H9 (cell line): ENCODE measurements at regions not wholly inside any gene's neighbourhood (a gene's known extent, or its start where the extent isn't known, plus 50 kb on each side); places are given as distances from the start of the nearest gene placed in this dataset.

Experiments used
- DNase-seq: peaks from one replicate; pipeline ENCODE4 v3.0.0-alpha.2; 2017
- H2AFZ ChIP-seq: one replicate; pipeline ENCODE4 v1.6.1; 2013; ENCODE audit warnings: mild to moderate bottlenecking, low read length, control low read depth, moderate library complexity
- H2AK5ac ChIP-seq: 2 replicates; pipeline ENCODE4 v1.6.1; 2013; ENCODE audit warnings: low read length, control low read depth, mixed read lengths; ENCODE audit not compliant: insufficient read length
- H2BK120ac ChIP-seq: one replicate; pipeline ENCODE4 v1.6.1; 2013; ENCODE audit warnings: low read depth, mild to moderate bottlenecking, low read length, control low read depth, inconsistent platforms; ENCODE audit not compliant: poor library complexity, severe bottlenecking
- H2BK12ac ChIP-seq: 2 replicates; pipeline ENCODE4 v1.6.1; 2013; ENCODE audit warnings: low read length, control low read depth, mixed read lengths, low read depth; ENCODE audit not compliant: insufficient read length
- H2BK15ac ChIP-seq: 2 replicates; pipeline ENCODE4 v1.6.1; 2013; ENCODE audit warnings: low read depth, low read length, control low read depth
- H2BK20ac ChIP-seq: one replicate; pipeline ENCODE4 v1.6.1; 2013; ENCODE audit warnings: low read depth, mild to moderate bottlenecking, low read length, control low read depth, inconsistent platforms; ENCODE audit not compliant: poor library complexity, severe bottlenecking
- H2BK5ac ChIP-seq: 2 replicates; pipeline ENCODE4 v1.6.1; 2013; ENCODE audit warnings: low read length, control low read depth, mixed read lengths; ENCODE audit not compliant: insufficient read length
- H3K14ac ChIP-seq: 2 replicates; pipeline ENCODE4 v1.6.1; 2013; ENCODE audit warnings: low read length, control low read depth; ENCODE audit not compliant: insufficient read depth
- H3K18ac ChIP-seq: 2 replicates; pipeline ENCODE4 v1.6.1; 2013; ENCODE audit warnings: low read depth, mild to moderate bottlenecking, mixed read lengths, low read length, control low read depth; ENCODE audit not compliant: insufficient read length
- H3K23ac ChIP-seq: 2 replicates; pipeline ENCODE4 v1.6.1; 2013; ENCODE audit warnings: low read length, control low read depth, mixed read lengths, low read depth; ENCODE audit not compliant: insufficient read length
- H3K23me2 ChIP-seq: 2 replicates; pipeline ENCODE4 v1.6.1; 2013; ENCODE audit warnings: low read depth, mild to moderate bottlenecking, mixed read lengths, low read length, control low read depth; ENCODE audit not compliant: insufficient read length, poor library complexity, severe bottlenecking
- H3K27ac ChIP-seq: 2 replicates; pipeline ENCODE4 v1.5.1; 2013; ENCODE audit warnings: low read length, control low read depth, mixed read lengths, low read depth; ENCODE audit not compliant: insufficient read length
- H3K27me3 ChIP-seq: 2 replicates; pipeline ENCODE4 v1.6.1; 2013; ENCODE audit warnings: low read length, control low read depth, inconsistent platforms; ENCODE audit not compliant: insufficient read depth
- H3K4ac ChIP-seq: 2 replicates; pipeline ENCODE4 v1.6.1; 2013; ENCODE audit warnings: low read depth, mild to moderate bottlenecking, control low read depth, inconsistent platforms, low read length, moderate library complexity
- H3K4me1 ChIP-seq: 2 replicates; pipeline ENCODE4 v1.6.1; 2013; ENCODE audit warnings: low read length, control low read depth, inconsistent platforms; ENCODE audit not compliant: insufficient read depth
- H3K4me2 ChIP-seq: 2 replicates; pipeline ENCODE4 v1.6.1; 2013; ENCODE audit warnings: low read length, control low read depth, mixed read lengths; ENCODE audit not compliant: insufficient read length, insufficient read depth
- H3K56ac ChIP-seq: 2 replicates; pipeline ENCODE4 v1.6.1; 2013; ENCODE audit warnings: low read depth, mild to moderate bottlenecking, mixed read lengths, low read length, control low read depth; ENCODE audit not compliant: insufficient read length
- H3K79me1 ChIP-seq: 2 replicates; pipeline ENCODE4 v1.6.1; 2013; ENCODE audit warnings: low read depth, mild to moderate bottlenecking, moderate library complexity, low read length, control low read depth, inconsistent platforms; ENCODE audit not compliant: insufficient read depth, poor library complexity, severe bottlenecking
- H3K79me2 ChIP-seq: 2 replicates; pipeline ENCODE4 v1.6.1; 2013; ENCODE audit warnings: low read length, control low read depth, inconsistent platforms; ENCODE audit not compliant: insufficient read depth
- H3K9ac ChIP-seq: 2 replicates; pipeline ENCODE4 v1.6.1; 2013; ENCODE audit warnings: low read length, control low read depth, mixed read lengths; ENCODE audit not compliant: insufficient read length; ENCODE audit errors: extremely low read depth
- H3K9me3 ChIP-seq: one replicate; pipeline ENCODE4 v1.6.1; 2013; ENCODE audit warnings: low read depth, low read length, inconsistent platforms; ENCODE audit not compliant: control insufficient read depth
- H3T11ph ChIP-seq: one replicate; pipeline ENCODE4 v1.6.1; 2013; ENCODE audit warnings: mild to moderate bottlenecking, low read length, control low read depth, inconsistent platforms
- H4K20me1 ChIP-seq: one replicate; pipeline ENCODE4 v1.6.1; 2013; ENCODE audit not compliant: control insufficient read depth, insufficient read length, insufficient read depth
- H4K5ac ChIP-seq: 2 replicates; pipeline ENCODE4 v1.6.1; 2013; ENCODE audit warnings: low read depth, mild to moderate bottlenecking, mixed read lengths, low read length, control low read depth; ENCODE audit not compliant: insufficient read length
- H4K8ac ChIP-seq: replicated peaks from 2 replicates; pipeline ENCODE4 v1.6.1; 2013; ENCODE audit warnings: low read length, control low read depth, mixed read lengths, low read depth; ENCODE audit not compliant: insufficient read length
- H4K91ac ChIP-seq: 2 replicates; pipeline ENCODE4 v1.6.1; 2013; ENCODE audit warnings: low read depth, mild to moderate bottlenecking, moderate library complexity, mixed read lengths, low read length, control low read depth; ENCODE audit not compliant: insufficient read length
- H3K27ac Mint-ChIP-seq, 3 experiments: 2 replicates in 2 of 3; 3 replicates in 1 of 3; pipeline ENCODE4 v1.8.0; 2020 to 2021; ENCODE audit warnings: mixed read lengths in 3 of 3, mild to moderate bottlenecking in 1 of 3, moderate library complexity in 1 of 3
- H3K27me3 Mint-ChIP-seq: 2 replicates; pipeline ENCODE4 v1.8.0; 2021; ENCODE audit warnings: low read depth, mild to moderate bottlenecking, moderate library complexity, mixed read lengths
- H3K36me3 Mint-ChIP-seq, 3 experiments: 2 replicates in 2 of 3; 3 replicates in 1 of 3; pipeline ENCODE4 v1.8.0; 2020 to 2021; ENCODE audit warnings: low read depth in 3 of 3, mixed read lengths in 3 of 3; ENCODE audit not compliant: insufficient read depth in 1 of 3
- H3K4me1 Mint-ChIP-seq, 2 experiments: 2 replicates each; pipeline ENCODE4 v1.8.0; 2020; ENCODE audit warnings: mixed read lengths in 2 of 2
- H3K4me3 Mint-ChIP-seq, 2 experiments: 2 replicates in 1 of 2; 3 replicates in 1 of 2; pipeline ENCODE4 v1.8.0; 2020 to 2021; ENCODE audit warnings: mild to moderate bottlenecking in 2 of 2, mixed read lengths in 2 of 2, moderate library complexity in 1 of 2
- H3K9me3 Mint-ChIP-seq, 2 experiments: 2 replicates in 1 of 2; 3 replicates in 1 of 2; pipeline ENCODE4 v1.8.0; 2020; ENCODE audit warnings: mild to moderate bottlenecking in 2 of 2, mixed read lengths in 2 of 2, moderate library complexity in 1 of 2
- CTCF ChIP-seq: fragments of 200-600 bp; sonication (generic); conservative IDR thresholded peaks from 3 replicates; pipeline ENCODE4 v1.8.0; 2021; ENCODE audit warnings: antibody characterized with exemption, mild to moderate bottlenecking
- WGBS: extraction: QIAGEN DNeasy Blood & Tissue Kit; methylation state at CpG from one replicate; pipeline ENCODE4 v1.1.7; 2013; ENCODE audit warnings: missing lambda C conversion rate, low lambda C conversion rate, mixed read lengths; ENCODE audit not compliant: insufficient read length; ENCODE audit errors: extremely low coverage; 5-methylcytosine and 5-hydroxymethylcytosine counted together

- Histone ChIP-seq H3K9me3 (peaks cover 6% of the 10 kb centered on the region), H4K5ac (no peak overlapping the region), H4K8ac (no peak overlapping the region), H3K79me2 (no peaks in the 10 kb centered on the region), H3K4me1 (no peaks in the 10 kb centered on the region), H4K20me1 (no peaks in the 10 kb centered on the region), H2BK20ac (no peak overlapping the region), H3T11ph (no peak overlapping the region), H2BK120ac (no peak overlapping the region), H3K4ac (no peak overlapping the region), H2AFZ (no peak overlapping the region), H4K91ac (no peak overlapping the region), H3K56ac (no peak overlapping the region), H3K79me1 (no peaks in the 10 kb centered on the region), H2BK12ac (no peak overlapping the region), H3K14ac (no peak overlapping the region), H3K18ac (no peak overlapping the region), H3K4me2 (no peak overlapping the region), H3K27ac (no peak overlapping the region), H2BK15ac (no peak overlapping the region), H2AK5ac (no peak overlapping the region), H3K27me3 (no peaks in the 10 kb centered on the region), H3K9ac (no peak overlapping the region), H3K23me2 (no peaks in the 10 kb centered on the region), H3K23ac (no peak overlapping the region), H2BK5ac (no peak overlapping the region)
- no peak overlapping the region for H3K27ac Mint-ChIP-seq
- peaks cover 11% of the 10 kb centered on the region in 2 experiments for H3K9me3 Mint-ChIP-seq
- no CpG with 5 or more reads among the region's 1 CpG for WGBS
- no peak for TF ChIP-seq CTCF
- H3K4me1 Mint-ChIP-seq, result no peaks in the 10 kb centered on the region
- DNase-seq, result no peak
- no peak overlapping the region for H3K4me3 Mint-ChIP-seq
- H3K36me3 Mint-ChIP-seq, result peaks cover 0 to 11% (median 3%) of the 10 kb centered on the region in 3 experiments; a peak in 3 of 7 replicates
- no peaks in the 10 kb centered on the region for H3K27me3 Mint-ChIP-seq
Measured at GRCh38 chr2:67716895-67717396, 319.8 kb downstream of the ETAA1 start.
